Activated naive CD8-positive, alpha-beta T cell treated with anti-CD3 and anti-CD28 coated beads, Interleukin-2, amount 50 U/mL, for 24 hours (primary cell): ENCODE measurements at regions not wholly inside any gene's neighbourhood (a gene's known extent, or its start where the extent isn't known, plus 50 kb on each side); places are given as distances from the start of the nearest gene placed in this dataset.

Source experiments
- ATAC-seq: fragments of 150-1000 bp; cut with Tn5 transposase; one replicate; pipeline ENCODE4 v1.10.0; 2021
- DNase-seq: peaks from one replicate; pipeline ENCODE4 v3.0.0; 2021
- H3K27ac Mint-ChIP-seq: one replicate; pipeline ENCODE4 v1.8.0; 2021; ENCODE audit warnings: mild to moderate bottlenecking, mixed read lengths
- H3K27me3 Mint-ChIP-seq: one replicate; pipeline ENCODE4 v1.8.0; 2021; ENCODE audit warnings: mixed read lengths
- H3K36me3 Mint-ChIP-seq: one replicate; pipeline ENCODE4 v1.8.0; 2021; ENCODE audit warnings: low read depth, mixed read lengths
- H3K4me1 Mint-ChIP-seq: one replicate; pipeline ENCODE4 v1.8.0; 2021; ENCODE audit warnings: mixed read lengths
- H3K4me3 Mint-ChIP-seq: one replicate; pipeline ENCODE4 v1.8.0; 2021; ENCODE audit warnings: mild to moderate bottlenecking, moderate library complexity, mixed read lengths
- H3K9me3 Mint-ChIP-seq: one replicate; pipeline ENCODE4 v1.8.0; 2021; ENCODE audit warnings: mixed read lengths

GRCh38 chr11:103530257-103530656 is 421.0 kb downstream of the DYNC2H1 start:
- ATAC-seq (no peak), DNase-seq (no peak)
- Mint-ChIP-seq H3K36me3 (no peaks in the 10 kb centered on the region), H3K4me3 (no peak overlapping the region), H3K27me3 (peaks cover 3% of the 10 kb centered on the region), H3K27ac (no peak overlapping the region), H3K9me3 (no peaks in the 10 kb centered on the region), H3K4me1 (no peaks in the 10 kb centered on the region)

GRCh38 chr11:103532133-103532788 is 423.0 kb downstream of the DYNC2H1 start:
- no peaks in the 10 kb centered on the region for H3K4me1 Mint-ChIP-seq
- H3K4me3 Mint-ChIP-seq = no peak overlapping the region
- H3K27ac Mint-ChIP-seq = no peak overlapping the region
- DNase-seq (no peak), ATAC-seq (no peak)
- H3K9me3 Mint-ChIP-seq = no peaks in the 10 kb centered on the region
- peaks cover 3% of the 10 kb centered on the region for H3K27me3 Mint-ChIP-seq
- no peaks in the 10 kb centered on the region for H3K36me3 Mint-ChIP-seq

GRCh38 chr11:103534191-103534590 is 425.0 kb downstream of the DYNC2H1 start:
- Mint-ChIP-seq H3K9me3 (no peaks in the 10 kb centered on the region), H3K4me1 (no peaks in the 10 kb centered on the region), H3K27me3 (peaks cover 5% of the 10 kb centered on the region), H3K36me3 (no peaks in the 10 kb centered on the region), H3K27ac (no peak overlapping the region), H3K4me3 (no peak overlapping the region)
- DNase-seq (no peak), ATAC-seq (no peak)

- ATAC-seq = no peak
- no peaks in the 10 kb centered on the region for H3K4me1 Mint-ChIP-seq
- no peak overlapping the region for H3K27ac Mint-ChIP-seq
- H3K4me3 Mint-ChIP-seq = no peak overlapping the region
- H3K27me3 Mint-ChIP-seq = peaks cover 5% of the 10 kb centered on the region
- no peaks in the 10 kb centered on the region for H3K36me3 Mint-ChIP-seq
- no peak for DNase-seq
- H3K9me3 Mint-ChIP-seq = no peaks in the 10 kb centered on the region
Observed at GRCh38 chr11:103534959-103535358, 425.7 kb downstream of the DYNC2H1 start.

- no peaks in the 10 kb centered on the region for H3K36me3 Mint-ChIP-seq
- H3K9me3 Mint-ChIP-seq = peaks cover 9% of the 10 kb centered on the region
- H3K27ac Mint-ChIP-seq = no peak overlapping the region
- DNase-seq (no peak), ATAC-seq (no peak)
- H3K4me1 Mint-ChIP-seq = no peaks in the 10 kb centered on the region
- H3K27me3 Mint-ChIP-seq = peaks cover 5% of the 10 kb centered on the region
- H3K4me3 Mint-ChIP-seq = no peak overlapping the region
Observed at GRCh38 chr11:103536335-103536722, 427.1 kb downstream of the DYNC2H1 start.

GRCh38 chr11:103537904-103538502 is 428.8 kb downstream of the DYNC2H1 start:
- no peak for ATAC-seq

GRCh38 chr11:103539166-103539565 is 429.9 kb downstream of the DYNC2H1 start:
- ATAC-seq = no peak
- DNase-seq = no peak
- Mint-ChIP-seq H3K36me3 (no peaks in the 10 kb centered on the region), H3K27ac (no peak overlapping the region), H3K27me3 (peaks cover 2% of the 10 kb centered on the region), H3K9me3 (peaks cover 9% of the 10 kb centered on the region), H3K4me1 (no peaks in the 10 kb centered on the region), H3K4me3 (no peak overlapping the region)

More at GRCh38 chr11:103537904-103538502, 428.8 kb downstream of the DYNC2H1 start:
- Mint-ChIP-seq H3K27me3 (peaks cover 2% of the 10 kb centered on the region), H3K36me3 (no peaks in the 10 kb centered on the region), H3K4me1 (no peaks in the 10 kb centered on the region), H3K9me3 (peaks cover 9% of the 10 kb centered on the region), H3K4me3 (no peak overlapping the region), H3K27ac (no peak overlapping the region)
- no peak for DNase-seq

GRCh38 chr11:103541186-103541795 is 432.1 kb downstream of the DYNC2H1 start:
- DNase-seq = no peak
- Mint-ChIP-seq H3K36me3 (no peaks in the 10 kb centered on the region), H3K27ac (no peak overlapping the region), H3K4me3 (no peak overlapping the region), H3K4me1 (no peaks in the 10 kb centered on the region), H3K9me3 (peaks cover 9% of the 10 kb centered on the region), H3K27me3 (peaks cover 2% of the 10 kb centered on the region)
- no peak for ATAC-seq

- H3K27ac Mint-ChIP-seq = no peak overlapping the region
- peaks cover 9% of the 10 kb centered on the region for H3K9me3 Mint-ChIP-seq
- H3K36me3 Mint-ChIP-seq = no peaks in the 10 kb centered on the region
- H3K4me1 Mint-ChIP-seq = no peaks in the 10 kb centered on the region
- no peak for ATAC-seq
- H3K27me3 Mint-ChIP-seq = no peaks in the 10 kb centered on the region
- no peak for DNase-seq
- no peak overlapping the region for H3K4me3 Mint-ChIP-seq
Observed at GRCh38 chr11:103542851-103543250, 433.6 kb downstream of the DYNC2H1 start.

- ATAC-seq (no peak), DNase-seq (no peak)
- Mint-ChIP-seq H3K36me3 (no peaks in the 10 kb centered on the region), H3K4me1 (no peaks in the 10 kb centered on the region), H3K9me3 (peaks cover 9% of the 10 kb centered on the region), H3K27ac (no peak overlapping the region), H3K27me3 (no peaks in the 10 kb centered on the region), H3K4me3 (no peak overlapping the region)
Observed at GRCh38 chr11:103543456-103543855, 434.2 kb downstream of the DYNC2H1 start.

- Mint-ChIP-seq H3K4me3 (no peak overlapping the region), H3K36me3 (no peaks in the 10 kb centered on the region), H3K4me1 (no peaks in the 10 kb centered on the region), H3K9me3 (peaks cover 9% of the 10 kb centered on the region), H3K27ac (no peak overlapping the region), H3K27me3 (no peaks in the 10 kb centered on the region)
- DNase-seq (no peak), ATAC-seq (no peak)
Observed at GRCh38 chr11:103544874-103545273, 435.6 kb downstream of the DYNC2H1 start.

- Mint-ChIP-seq H3K4me1 (no peaks in the 10 kb centered on the region), H3K9me3 (peaks cover 8% of the 10 kb centered on the region), H3K4me3 (no peak overlapping the region), H3K27me3 (no peaks in the 10 kb centered on the region), H3K36me3 (no peaks in the 10 kb centered on the region), H3K27ac (no peak overlapping the region)
- DNase-seq = no peak
- no peak for ATAC-seq
Observed at GRCh38 chr11:103545551-103545950, 436.3 kb downstream of the DYNC2H1 start.

GRCh38 chr11:103546236-103546635 is 437.0 kb downstream of the DYNC2H1 start:
- ATAC-seq (no peak), DNase-seq (no peak)
- Mint-ChIP-seq H3K4me1 (no peaks in the 10 kb centered on the region), H3K36me3 (no peaks in the 10 kb centered on the region), H3K27me3 (no peaks in the 10 kb centered on the region), H3K27ac (no peak overlapping the region), H3K4me3 (no peak overlapping the region), H3K9me3 (peaks cover under 1% of the 10 kb centered on the region)

- Mint-ChIP-seq H3K9me3 (no peaks in the 10 kb centered on the region), H3K27me3 (no peaks in the 10 kb centered on the region), H3K36me3 (no peaks in the 10 kb centered on the region), H3K4me1 (no peaks in the 10 kb centered on the region), H3K4me3 (no peak overlapping the region), H3K27ac (no peak overlapping the region)
- no peak for DNase-seq
- no peak for ATAC-seq
Observed at GRCh38 chr11:103547024-103547423, 437.8 kb downstream of the DYNC2H1 start.

- Mint-ChIP-seq H3K4me1 (no peaks in the 10 kb centered on the region), H3K27ac (no peak overlapping the region), H3K27me3 (no peaks in the 10 kb centered on the region), H3K36me3 (no peaks in the 10 kb centered on the region), H3K9me3 (no peaks in the 10 kb centered on the region), H3K4me3 (no peak overlapping the region)
- DNase-seq (no peak), ATAC-seq (no peak)
Observed at GRCh38 chr11:103547691-103548090, 438.5 kb downstream of the DYNC2H1 start.
